ENCODE measurements at regions not wholly inside any gene's neighbourhood (a gene's known extent, or its start where the extent isn't known, plus 50 kb on each side); places are given as distances from the start of the nearest gene placed in this dataset.

- TF ChIP-seq POLR2A (IDR thresholded peaks at IDR 0.05) (no peak), CTCF (IDR thresholded peaks at IDR 0.05) (no peak)
Measured at GRCh38 chr6:90707246-90707645, 120.4 kb upstream of the MAP3K7 start.

All from upper lobe of left lung (tissue), 4 donors.